ENCODE measurements at regions not wholly inside any gene's neighbourhood (a gene's known extent, or its start where the extent isn't known, plus 50 kb on each side); places are given as distances from the start of the nearest gene placed in this dataset.
"Not testable (repeated sequence)": the region's sequence is repeated elsewhere in the genome, so short reads cannot be mapped to it uniquely, and the experiment has no call there.

GRCh38 chr1:182166750-182167149 lies 105.2 kb upstream of the ZNF648 start:
- no peak for DNase-seq (ENCODE audit: low read depth in 2 of 3, low spot score in 2 of 3)

- DNase-seq (ENCODE audit: low read depth in 2 of 3, low spot score in 2 of 3): no peak
Measured at GRCh38 chr1:182166321-182166720, 104.8 kb upstream of the ZNF648 start.

GRCh38 chr1:182164273-182164672 lies 102.8 kb upstream of the ZNF648 start:
- DNase-seq (ENCODE audit: low read depth in 2 of 3, low spot score in 2 of 3): no peak

GRCh38 chr1:182163821-182164223 lies 102.3 kb upstream of the ZNF648 start:
- no peak for DNase-seq (ENCODE audit: low read depth in 2 of 3, low spot score in 2 of 3)

- DNase-seq (ENCODE audit: low read depth in 2 of 3, low spot score in 2 of 3): no peak
Measured at GRCh38 chr1:182159443-182159842, 97.9 kb upstream of the ZNF648 start.

GRCh38 chr1:182157187-182157586 lies 95.7 kb upstream of the ZNF648 start:
- DNase-seq (ENCODE audit: low read depth in 2 of 3, low spot score in 2 of 3): no peak

GRCh38 chr1:182154425-182154824 lies 92.9 kb upstream of the ZNF648 start:
- not testable (repeated sequence) for DNase-seq (ENCODE audit: low read depth in 2 of 3, low spot score in 2 of 3)

GRCh38 chr1:182149411-182149965 lies 88.0 kb upstream of the ZNF648 start:
- DNase-seq (ENCODE audit: low read depth in 2 of 3, low spot score in 2 of 3): no peak

- no peak for DNase-seq (ENCODE audit: low read depth in 2 of 3, low spot score in 2 of 3)
Measured at GRCh38 chr1:182147951-182148350, 86.4 kb upstream of the ZNF648 start.

GRCh38 chr1:182147136-182147820 lies 85.8 kb upstream of the ZNF648 start:
- DNase-seq (ENCODE audit: low read depth in 2 of 3, low spot score in 2 of 3): no peak

GRCh38 chr1:182146286-182146685 lies 84.8 kb upstream of the ZNF648 start:
- no peak for DNase-seq (ENCODE audit: low read depth in 2 of 3, low spot score in 2 of 3)

- DNase-seq (ENCODE audit: low read depth in 2 of 3, low spot score in 2 of 3): no peak
Measured at GRCh38 chr1:182145441-182145840, 83.9 kb upstream of the ZNF648 start.

GRCh38 chr1:182144646-182145030 lies 83.1 kb upstream of the ZNF648 start:
- DNase-seq (ENCODE audit: low read depth in 2 of 3, low spot score in 2 of 3): no peak

GRCh38 chr1:182143825-182144645 lies 82.5 kb upstream of the ZNF648 start:
- DNase-seq (ENCODE audit: low read depth in 2 of 3, low spot score in 2 of 3): no peak

GRCh38 chr1:182143154-182143657 lies 81.7 kb upstream of the ZNF648 start:
- DNase-seq (ENCODE audit: low read depth in 2 of 3, low spot score in 2 of 3): peak; percentile 47 to 96 (median 94)

- no peak for DNase-seq (ENCODE audit: low read depth in 2 of 3, low spot score in 2 of 3)
Measured at GRCh38 chr1:182142621-182143020, 81.1 kb upstream of the ZNF648 start.

- DNase-seq (ENCODE audit: low read depth in 2 of 3, low spot score in 2 of 3): no peak
Measured at GRCh38 chr1:182141040-182141439, 79.5 kb upstream of the ZNF648 start.

GRCh38 chr1:182139496-182139895 lies 78.0 kb upstream of the ZNF648 start:
- DNase-seq (ENCODE audit: low read depth in 2 of 3, low spot score in 2 of 3): no peak

GRCh38 chr1:182137546-182137945 lies 76.0 kb upstream of the ZNF648 start:
- no peak for DNase-seq (ENCODE audit: low read depth in 2 of 3, low spot score in 2 of 3)

- DNase-seq (ENCODE audit: low read depth in 2 of 3, low spot score in 2 of 3): no peak
Measured at GRCh38 chr1:182135946-182136345, 74.4 kb upstream of the ZNF648 start.

- no peak for DNase-seq (ENCODE audit: low read depth in 2 of 3, low spot score in 2 of 3)
Measured at GRCh38 chr1:182134257-182134656, 72.7 kb upstream of the ZNF648 start.

GRCh38 chr1:182133181-182133580 lies 71.7 kb upstream of the ZNF648 start:
- DNase-seq (ENCODE audit: low read depth in 2 of 3, low spot score in 2 of 3): no peak

Data from activated CD8-positive, alpha-beta memory T cell treated with anti-CD3 and anti-CD28 coated beads for 48 hours (primary cell).